ENCODE measurements at regions not wholly inside any gene's neighbourhood (a gene's known extent, or its start where the extent isn't known, plus 50 kb on each side); places are given as distances from the start of the nearest gene placed in this dataset.

DNA sequence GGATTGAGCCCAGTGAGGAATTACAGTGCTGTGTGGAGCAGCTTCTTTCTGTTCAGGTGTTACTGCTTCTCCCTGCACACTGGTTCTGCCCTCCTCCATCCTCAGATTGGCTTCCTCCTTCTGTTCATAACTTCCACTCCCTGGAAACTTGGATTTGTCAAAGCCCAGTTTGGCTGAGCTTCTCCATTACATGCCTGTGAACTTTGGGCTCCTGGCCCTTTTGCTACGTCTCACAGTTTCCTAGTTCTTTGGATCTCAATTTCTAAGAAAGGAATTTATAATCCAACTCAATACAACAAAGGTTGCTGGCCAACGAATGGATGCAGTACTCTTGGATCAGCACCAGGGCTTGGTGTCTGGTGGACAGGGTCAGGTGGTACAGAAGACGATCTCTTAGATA lies 318.1 kb downstream of the RPS24 start:
- H3K9me3 ChIP-seq: no peaks in the 10 kb centered on the region
- no peaks in the 10 kb centered on the region for H3K36me3 ChIP-seq
- no peak for ATAC-seq (ENCODE audit: insufficient number of reproducible peaks, low FRiP score, low read depth)
- no peak for TF ChIP-seq CTCF (IDR thresholded peaks at IDR 0.05)
- no peaks in the 10 kb centered on the region for H3K27me3 ChIP-seq (replicated peaks; ENCODE audit: insufficient read depth)
- H3K4me3 ChIP-seq: no peak overlapping the region
- no peak for DNase-seq (ENCODE audit: low spot score)
- no peak overlapping the region for H3K27ac ChIP-seq
- no peaks in the 10 kb centered on the region for H3K4me1 ChIP-seq (ENCODE audit: control insufficient read depth in 1 of 2, low read depth in 2 of 2)

- H3K27me3 ChIP-seq (replicated peaks; ENCODE audit: insufficient read depth): no peaks in the 10 kb centered on the region
- H3K9me3 ChIP-seq: no peaks in the 10 kb centered on the region
- no peak overlapping the region for H3K4me3 ChIP-seq
- no peak for ATAC-seq (ENCODE audit: insufficient number of reproducible peaks, low FRiP score, low read depth)
- no peak for TF ChIP-seq CTCF (IDR thresholded peaks at IDR 0.05)
- no peak overlapping the region for H3K27ac ChIP-seq
- H3K4me1 ChIP-seq (ENCODE audit: control insufficient read depth in 1 of 2, low read depth in 2 of 2): no peaks in the 10 kb centered on the region
- H3K36me3 ChIP-seq: no peaks in the 10 kb centered on the region
- no peak for DNase-seq (ENCODE audit: low spot score)
These were observed 320.0 kb downstream of the RPS24 start for GRCh38 chr10:78353636-78354035.

DNA sequence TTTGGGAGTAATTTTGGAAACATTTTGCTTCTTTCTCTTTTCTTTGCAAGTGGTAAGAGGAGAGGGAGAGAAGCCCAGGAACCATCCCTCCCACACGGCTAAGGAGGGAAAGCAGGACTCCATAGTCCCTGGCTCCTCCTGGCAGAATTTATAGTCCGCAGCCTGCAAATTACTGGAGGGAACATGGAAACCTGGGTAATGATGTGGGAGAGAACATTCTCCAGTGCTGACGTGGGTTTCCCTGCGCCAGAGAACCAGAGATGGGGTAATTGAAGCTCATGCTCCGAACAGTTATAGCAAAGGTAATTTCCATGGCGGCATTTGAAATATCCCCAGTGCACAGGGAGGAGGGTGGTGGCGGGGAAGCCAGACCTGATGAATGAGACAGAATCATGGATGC lies 320.4 kb downstream of the RPS24 start:
- Histone ChIP-seq H3K36me3 (no peaks in the 10 kb centered on the region), H3K4me1 (ENCODE audit: control insufficient read depth in 1 of 2, low read depth in 2 of 2) (no peaks in the 10 kb centered on the region), H3K4me3 (no peak overlapping the region), H3K27ac (no peak overlapping the region), H3K27me3 (replicated peaks; ENCODE audit: insufficient read depth) (no peaks in the 10 kb centered on the region), H3K9me3 (no peaks in the 10 kb centered on the region)
- DNase-seq (ENCODE audit: low spot score) (no peak), ATAC-seq (ENCODE audit: insufficient number of reproducible peaks, low FRiP score, low read depth) (no peak)
- TF ChIP-seq CTCF (IDR thresholded peaks at IDR 0.05): no peak

GRCh38 chr10:78356291-78356900 lies 322.7 kb downstream of the RPS24 start:
- Histone ChIP-seq H3K36me3 (no peaks in the 10 kb centered on the region), H3K27me3 (replicated peaks; ENCODE audit: insufficient read depth) (no peaks in the 10 kb centered on the region), H3K27ac (no peak overlapping the region), H3K4me3 (no peak overlapping the region), H3K4me1 (ENCODE audit: control insufficient read depth in 1 of 2, low read depth in 2 of 2) (no peaks in the 10 kb centered on the region), H3K9me3 (no peaks in the 10 kb centered on the region)
- DNase-seq (ENCODE audit: low spot score) (no peak), ATAC-seq (ENCODE audit: insufficient number of reproducible peaks, low FRiP score, low read depth) (no peak)
- TF ChIP-seq CTCF (IDR thresholded peaks at IDR 0.05): no peak

- Histone ChIP-seq H3K4me1 (ENCODE audit: control insufficient read depth in 1 of 2, low read depth in 2 of 2) (peaks cover 0 to 4% of the 10 kb centered on the region in 2 donors), H3K9me3 (no peaks in the 10 kb centered on the region), H3K36me3 (no peaks in the 10 kb centered on the region), H3K27ac (no peak overlapping the region), H3K4me3 (no peak overlapping the region), H3K27me3 (replicated peaks; ENCODE audit: insufficient read depth) (no peaks in the 10 kb centered on the region)
- TF ChIP-seq CTCF (IDR thresholded peaks at IDR 0.05): no peak
- ATAC-seq (ENCODE audit: insufficient number of reproducible peaks, low FRiP score, low read depth) (no peak), DNase-seq (ENCODE audit: low spot score) (no peak)
These were observed 323.7 kb downstream of the RPS24 start for GRCh38 chr10:78357141-78358063.

Data from thoracic aorta (tissue), 2 donors.